MM.1S (cell line): ENCODE measurements at regions not wholly inside any gene's neighbourhood (a gene's known extent, or its start where the extent isn't known, plus 50 kb on each side); places are given as distances from the start of the nearest gene placed in this dataset.

ENCODE experiments used
- DNase-seq: peaks from one replicate; pipeline ENCODE4 v3.0.0-alpha.2; 2015
- H2AFZ ChIP-seq: fragments of 300-600 bp; sonication (generic); 2 replicates; pipeline ENCODE4 v1.6.0; 2016; ENCODE audit warnings: antibody characterized with exemption, low read length
- H3F3A ChIP-seq: fragments of 300-600 bp; sonication (generic); 2 replicates; pipeline ENCODE4 v1.6.1; 2016; ENCODE audit warnings: mild to moderate bottlenecking, antibody characterized with exemption, low read length, moderate library complexity, mixed read lengths; ENCODE audit not compliant: insufficient read depth
- H3K27ac ChIP-seq: fragments of 300-600 bp; sonication (generic); 2 replicates; pipeline ENCODE4 v1.5.1; 2016; ENCODE audit warnings: mild to moderate bottlenecking, low read length
- H3K27me3 ChIP-seq: fragments of 300-600 bp; sonication (generic); replicated peaks from 2 replicates; pipeline ENCODE4 v1.6.0; 2016; ENCODE audit warnings: low read length; ENCODE audit not compliant: insufficient read depth
- H3K36me3 ChIP-seq: fragments of 300-600 bp; sonication (generic); replicated peaks from 2 replicates; pipeline ENCODE4 v1.6.1; 2016; ENCODE audit warnings: mild to moderate bottlenecking, low read length, mixed read lengths; ENCODE audit not compliant: insufficient read depth
- H3K4me1 ChIP-seq: fragments of 300-600 bp; sonication (generic); 2 replicates; pipeline ENCODE4 v1.6.1; 2016; ENCODE audit warnings: low read length, mixed read lengths
- H3K4me2 ChIP-seq: fragments of 300-600 bp; sonication (generic); 2 replicates; pipeline ENCODE4 v1.6.0; 2016; ENCODE audit warnings: low read depth, low read length
- H3K4me3 ChIP-seq: fragments of 300-600 bp; sonication (generic); 2 replicates; pipeline ENCODE4 v1.5.1; 2016; ENCODE audit warnings: low read length, mixed read lengths
- H3K79me2 ChIP-seq: fragments of 300-600 bp; sonication (generic); 2 replicates; pipeline ENCODE4 v1.6.1; 2016; ENCODE audit warnings: mixed run types, low read length, mixed read lengths
- H3K9ac ChIP-seq: fragments of 300-600 bp; sonication (generic); 2 replicates; pipeline ENCODE4 v1.6.1; 2016; ENCODE audit warnings: low read length, mixed read lengths
- H3K9me2 ChIP-seq: fragments of 300-600 bp; sonication (generic); replicated peaks from 2 replicates; pipeline ENCODE4 v1.6.1; 2016; ENCODE audit warnings: mild to moderate bottlenecking, low read length, mixed read lengths; ENCODE audit not compliant: insufficient read depth
- H3K9me3 ChIP-seq: fragments of 300-600 bp; sonication (generic); replicated peaks from 2 replicates; pipeline ENCODE4 v1.6.1; 2016; ENCODE audit warnings: mild to moderate bottlenecking, low read length, mixed read lengths; ENCODE audit not compliant: insufficient read depth
- H4K20me1 ChIP-seq: fragments of 300-600 bp; sonication (generic); 2 replicates; pipeline ENCODE4 v1.6.1; 2016; ENCODE audit warnings: mild to moderate bottlenecking, low read length, moderate library complexity, mixed read lengths; ENCODE audit not compliant: insufficient read depth
- EZH2 ChIP-seq: fragments of 300-600 bp; sonication (generic); optimal IDR thresholded peaks from 2 replicates; pipeline ENCODE3; 2017; ENCODE audit warnings: low read depth, mild to moderate bottlenecking, antibody characterized with exemption, low read length, mixed read lengths
- EZH2phosphoT487 ChIP-seq: fragments of 300-600 bp; sonication (generic); IDR thresholded peaks from 2 replicates; pipeline ENCODE4 v1.6.1; 2018; ENCODE audit warnings: antibody characterized with exemption, low read length
- TF ChIP-seq, protein P1 (sequence below): fragments of 300-600 bp; sonication (generic); IDR thresholded peaks from 2 replicates; pipeline ENCODE4 v1.5.1; 2016; ENCODE audit warnings: antibody characterized with exemption, low read length, mixed read lengths

GRCh38 chr6:105803442-105803841, 282.7 kb upstream of the PRDM1 start:
- no peaks in the 10 kb centered on the region for H4K20me1 ChIP-seq
- no peak overlapping the region for H3K9ac ChIP-seq
- H3K27ac ChIP-seq = no peak overlapping the region
- no peak overlapping the region for H2AFZ ChIP-seq
- H3K79me2 ChIP-seq = no peaks in the 10 kb centered on the region
- H3K9me3 ChIP-seq = no peaks in the 10 kb centered on the region
- H3K4me3 ChIP-seq = no peak overlapping the region
- no peaks in the 10 kb centered on the region for H3K27me3 ChIP-seq
- no peaks in the 10 kb centered on the region for H3K9me2 ChIP-seq
- DNase-seq = no peak
- no peak overlapping the region for H3K4me2 ChIP-seq
- H3K4me1 ChIP-seq = no peaks in the 10 kb centered on the region
- no peaks in the 10 kb centered on the region for H3F3A ChIP-seq
- TF ChIP-seq EZH2 (no peak), EZH2phosphoT487 (no peak)
- TF ChIP-seq, protein P1, sequence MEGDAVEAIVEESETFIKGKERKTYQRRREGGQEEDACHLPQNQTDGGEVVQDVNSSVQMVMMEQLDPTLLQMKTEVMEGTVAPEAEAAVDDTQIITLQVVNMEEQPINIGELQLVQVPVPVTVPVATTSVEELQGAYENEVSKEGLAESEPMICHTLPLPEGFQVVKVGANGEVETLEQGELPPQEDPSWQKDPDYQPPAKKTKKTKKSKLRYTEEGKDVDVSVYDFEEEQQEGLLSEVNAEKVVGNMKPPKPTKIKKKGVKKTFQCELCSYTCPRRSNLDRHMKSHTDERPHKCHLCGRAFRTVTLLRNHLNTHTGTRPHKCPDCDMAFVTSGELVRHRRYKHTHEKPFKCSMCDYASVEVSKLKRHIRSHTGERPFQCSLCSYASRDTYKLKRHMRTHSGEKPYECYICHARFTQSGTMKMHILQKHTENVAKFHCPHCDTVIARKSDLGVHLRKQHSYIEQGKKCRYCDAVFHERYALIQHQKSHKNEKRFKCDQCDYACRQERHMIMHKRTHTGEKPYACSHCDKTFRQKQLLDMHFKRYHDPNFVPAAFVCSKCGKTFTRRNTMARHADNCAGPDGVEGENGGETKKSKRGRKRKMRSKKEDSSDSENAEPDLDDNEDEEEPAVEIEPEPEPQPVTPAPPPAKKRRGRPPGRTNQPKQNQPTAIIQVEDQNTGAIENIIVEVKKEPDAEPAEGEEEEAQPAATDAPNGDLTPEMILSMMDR = no peak
- H3K36me3 ChIP-seq = no peaks in the 10 kb centered on the region

DNA sequence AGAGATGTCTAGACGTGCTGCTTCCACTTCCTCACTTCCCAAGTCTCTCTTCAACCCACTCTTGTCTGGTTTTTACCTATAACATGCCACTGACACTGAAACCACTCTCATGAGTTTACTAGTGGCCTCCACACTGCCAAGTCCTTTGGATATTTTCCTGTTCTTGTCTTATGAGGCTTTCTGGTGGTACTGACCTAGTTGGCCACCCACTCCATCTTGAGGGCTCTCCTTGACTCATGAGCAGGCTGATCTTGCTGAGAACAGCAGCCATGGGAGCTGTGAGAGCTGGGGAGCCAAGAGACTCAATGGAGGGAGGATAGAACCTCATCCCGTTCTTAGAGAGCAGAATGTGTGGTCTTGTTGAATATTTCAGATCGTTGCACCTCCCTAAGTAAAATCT, 283.4 kb upstream of the PRDM1 start:
- H4K20me1 ChIP-seq = no peaks in the 10 kb centered on the region
- H3K79me2 ChIP-seq = no peaks in the 10 kb centered on the region
- no peak overlapping the region for H3K4me3 ChIP-seq
- H3K4me1 ChIP-seq = no peaks in the 10 kb centered on the region
- H3K27me3 ChIP-seq = no peaks in the 10 kb centered on the region
- DNase-seq = no peak
- TF ChIP-seq EZH2 (no peak), EZH2phosphoT487 (no peak)
- TF ChIP-seq, protein P1 = no peak
- H2AFZ ChIP-seq = no peak overlapping the region
- H3F3A ChIP-seq = no peaks in the 10 kb centered on the region
- no peaks in the 10 kb centered on the region for H3K9me3 ChIP-seq
- no peaks in the 10 kb centered on the region for H3K36me3 ChIP-seq
- no peaks in the 10 kb centered on the region for H3K9me2 ChIP-seq
- no peak overlapping the region for H3K27ac ChIP-seq
- no peak overlapping the region for H3K4me2 ChIP-seq
- no peak overlapping the region for H3K9ac ChIP-seq

- no peaks in the 10 kb centered on the region for H3F3A ChIP-seq
- TF ChIP-seq EZH2 (no peak), EZH2phosphoT487 (no peak)
- TF ChIP-seq, protein P1 = no peak
- no peaks in the 10 kb centered on the region for H3K79me2 ChIP-seq
- H3K9me3 ChIP-seq = no peaks in the 10 kb centered on the region
- H3K4me3 ChIP-seq = no peak overlapping the region
- no peak overlapping the region for H3K9ac ChIP-seq
- H3K4me2 ChIP-seq = no peak overlapping the region
- no peaks in the 10 kb centered on the region for H3K4me1 ChIP-seq
- no peak overlapping the region for H2AFZ ChIP-seq
- DNase-seq = no peak
- H3K27me3 ChIP-seq = no peaks in the 10 kb centered on the region
- no peak overlapping the region for H3K27ac ChIP-seq
- H3K9me2 ChIP-seq = no peaks in the 10 kb centered on the region
- no peaks in the 10 kb centered on the region for H4K20me1 ChIP-seq
- no peaks in the 10 kb centered on the region for H3K36me3 ChIP-seq
Measured at GRCh38 chr6:105800871-105801270, 285.3 kb upstream of the PRDM1 start.
